SKM-1 treated with dmso at 0.1 percent for 144 hours (cell line): ENCODE measurements at regions not wholly inside any gene's neighbourhood (a gene's known extent, or its start where the extent isn't known, plus 50 kb on each side); places are given as distances from the start of the nearest gene placed in this dataset.

Experiments
- DNase-seq: peaks from one replicate; lab custom pipeline; 2025; ENCODE audit not compliant: unreplicated experiment; lab: John Stamatoyannopoulos, UW

GRCh38 chr13:61751039-61751438 lies 335.4 kb upstream of the PCDH20 start:
- no peak for DNase-seq

GRCh38 chr13:61738236-61738750 lies 322.6 kb upstream of the PCDH20 start:
- no peak for DNase-seq

- DNase-seq = no peak
Measured at GRCh38 chr13:61734683-61735082, 319.0 kb upstream of the PCDH20 start.

GRCh38 chr13:61728471-61728870 lies 312.8 kb upstream of the PCDH20 start:
- DNase-seq = no peak

- no peak for DNase-seq
Measured at GRCh38 chr13:61727767-61728166, 312.1 kb upstream of the PCDH20 start.

GRCh38 chr13:61725806-61726205 lies 310.2 kb upstream of the PCDH20 start:
- DNase-seq = no peak

- DNase-seq = no peak
Measured at GRCh38 chr13:61722119-61722518, 306.5 kb upstream of the PCDH20 start.

- no peak for DNase-seq
Measured at GRCh38 chr13:61712621-61713020, 297.0 kb upstream of the PCDH20 start.

- no peak for DNase-seq
Measured at GRCh38 chr13:61709258-61709657, 293.6 kb upstream of the PCDH20 start.

GRCh38 chr13:61706899-61707298 lies 291.2 kb upstream of the PCDH20 start:
- no peak for DNase-seq

- DNase-seq = no peak
Measured at GRCh38 chr13:61700620-61701019, 285.0 kb upstream of the PCDH20 start.

GRCh38 chr13:61700181-61700580 lies 284.5 kb upstream of the PCDH20 start:
- no peak for DNase-seq

- no peak for DNase-seq
Measured at GRCh38 chr13:61696676-61697075, 281.0 kb upstream of the PCDH20 start.

- peak; percentile 58 for DNase-seq
Measured at GRCh38 chr13:61695147-61695546, 279.5 kb upstream of the PCDH20 start.

GRCh38 chr13:61692691-61693090 lies 277.0 kb upstream of the PCDH20 start:
- no peak for DNase-seq

- no peak for DNase-seq
Measured at GRCh38 chr13:61685682-61686012, 270.0 kb upstream of the PCDH20 start.

- DNase-seq = no peak
Measured at GRCh38 chr13:61684976-61685681, 269.5 kb upstream of the PCDH20 start.

- DNase-seq = no peak
Measured at GRCh38 chr13:61672756-61673155, 257.1 kb upstream of the PCDH20 start.

- no peak for DNase-seq
Measured at GRCh38 chr13:61670384-61671161, 254.9 kb upstream of the PCDH20 start.

GRCh38 chr13:61664801-61665705 lies 249.4 kb upstream of the PCDH20 start:
- no peak for DNase-seq

GRCh38 chr13:61654481-61654880 lies 238.8 kb upstream of the PCDH20 start:
- DNase-seq = no peak
